ENCODE measurements at regions not wholly inside any gene's neighbourhood (a gene's known extent, or its start where the extent isn't known, plus 50 kb on each side); places are given as distances from the start of the nearest gene placed in this dataset.

DNA sequence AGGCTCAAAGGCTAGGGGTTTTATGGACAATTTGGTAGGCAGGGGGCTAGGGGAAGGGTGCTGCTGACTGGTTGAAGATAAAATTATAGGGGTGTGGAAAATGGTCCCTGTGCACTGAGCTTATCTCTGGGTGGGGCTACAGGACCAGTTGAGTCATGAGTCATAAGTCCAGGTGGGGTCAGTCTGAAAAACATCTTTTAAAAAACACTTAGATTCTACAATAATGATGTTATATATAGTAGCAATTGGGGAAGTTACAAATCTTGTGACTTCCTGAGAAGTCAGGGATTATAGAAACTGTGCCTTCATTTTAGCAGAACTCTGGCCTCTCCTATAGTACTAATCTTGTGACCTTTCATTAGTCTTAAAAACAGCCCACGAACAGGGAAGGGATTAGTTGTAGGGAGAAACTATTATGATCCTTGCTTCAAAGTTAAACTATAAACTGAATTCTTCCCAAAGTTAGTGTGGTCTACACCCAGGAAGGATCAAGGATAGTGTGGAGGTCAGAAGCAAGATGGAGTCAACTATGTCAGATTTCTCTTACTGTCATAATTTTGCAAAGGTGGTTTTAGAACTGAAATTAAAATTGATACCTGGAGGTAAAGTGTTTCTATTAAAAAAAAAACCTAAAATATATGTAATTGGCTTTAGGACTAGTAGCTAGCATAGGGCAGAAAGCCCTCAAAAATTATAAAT, 130.1 kb downstream of the P2RY1 start:
- TF ChIP-seq, protein P1, sequence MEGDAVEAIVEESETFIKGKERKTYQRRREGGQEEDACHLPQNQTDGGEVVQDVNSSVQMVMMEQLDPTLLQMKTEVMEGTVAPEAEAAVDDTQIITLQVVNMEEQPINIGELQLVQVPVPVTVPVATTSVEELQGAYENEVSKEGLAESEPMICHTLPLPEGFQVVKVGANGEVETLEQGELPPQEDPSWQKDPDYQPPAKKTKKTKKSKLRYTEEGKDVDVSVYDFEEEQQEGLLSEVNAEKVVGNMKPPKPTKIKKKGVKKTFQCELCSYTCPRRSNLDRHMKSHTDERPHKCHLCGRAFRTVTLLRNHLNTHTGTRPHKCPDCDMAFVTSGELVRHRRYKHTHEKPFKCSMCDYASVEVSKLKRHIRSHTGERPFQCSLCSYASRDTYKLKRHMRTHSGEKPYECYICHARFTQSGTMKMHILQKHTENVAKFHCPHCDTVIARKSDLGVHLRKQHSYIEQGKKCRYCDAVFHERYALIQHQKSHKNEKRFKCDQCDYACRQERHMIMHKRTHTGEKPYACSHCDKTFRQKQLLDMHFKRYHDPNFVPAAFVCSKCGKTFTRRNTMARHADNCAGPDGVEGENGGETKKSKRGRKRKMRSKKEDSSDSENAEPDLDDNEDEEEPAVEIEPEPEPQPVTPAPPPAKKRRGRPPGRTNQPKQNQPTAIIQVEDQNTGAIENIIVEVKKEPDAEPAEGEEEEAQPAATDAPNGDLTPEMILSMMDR (IDR thresholded peaks at IDR 0.05), result no peak
- TF ChIP-seq POLR2A (IDR thresholded peaks at IDR 0.05), result no peak

Measured in lower leg skin (tissue), 3 donors.